ENCODE measurements at regions not wholly inside any gene's neighbourhood (a gene's known extent, or its start where the extent isn't known, plus 50 kb on each side); places are given as distances from the start of the nearest gene placed in this dataset.

- no peak for TF ChIP-seq CTCF (IDR thresholded peaks at IDR 0.05)
- TF ChIP-seq POLR2A (IDR thresholded peaks at IDR 0.05) = no peak
- TF ChIP-seq POLR2AphosphoS5 (IDR thresholded peaks at IDR 0.05; ENCODE audit: insufficient read depth in 1 of 2, low read depth in 1 of 2) = no peak
These were observed 750.0 kb downstream of the ZPLD1 start for GRCh38 chr3:103184772-103185171.
